Activated T-cell treated with anti-CD3 and anti-CD28 coated beads, Interleukin-2, amount 50 U/mL, for 48 hours (primary cell): ENCODE measurements at regions not wholly inside any gene's neighbourhood (a gene's known extent, or its start where the extent isn't known, plus 50 kb on each side); places are given as distances from the start of the nearest gene placed in this dataset.
"Not testable (repeated sequence)": the region's sequence is repeated elsewhere in the genome, so short reads cannot be mapped to it uniquely, and the experiment has no call there.

Experiments used
- DNase-seq, 2 experiments: peaks; one replicate each; pipeline ENCODE4 v3.0.0-alpha.2; 2020

DNA sequence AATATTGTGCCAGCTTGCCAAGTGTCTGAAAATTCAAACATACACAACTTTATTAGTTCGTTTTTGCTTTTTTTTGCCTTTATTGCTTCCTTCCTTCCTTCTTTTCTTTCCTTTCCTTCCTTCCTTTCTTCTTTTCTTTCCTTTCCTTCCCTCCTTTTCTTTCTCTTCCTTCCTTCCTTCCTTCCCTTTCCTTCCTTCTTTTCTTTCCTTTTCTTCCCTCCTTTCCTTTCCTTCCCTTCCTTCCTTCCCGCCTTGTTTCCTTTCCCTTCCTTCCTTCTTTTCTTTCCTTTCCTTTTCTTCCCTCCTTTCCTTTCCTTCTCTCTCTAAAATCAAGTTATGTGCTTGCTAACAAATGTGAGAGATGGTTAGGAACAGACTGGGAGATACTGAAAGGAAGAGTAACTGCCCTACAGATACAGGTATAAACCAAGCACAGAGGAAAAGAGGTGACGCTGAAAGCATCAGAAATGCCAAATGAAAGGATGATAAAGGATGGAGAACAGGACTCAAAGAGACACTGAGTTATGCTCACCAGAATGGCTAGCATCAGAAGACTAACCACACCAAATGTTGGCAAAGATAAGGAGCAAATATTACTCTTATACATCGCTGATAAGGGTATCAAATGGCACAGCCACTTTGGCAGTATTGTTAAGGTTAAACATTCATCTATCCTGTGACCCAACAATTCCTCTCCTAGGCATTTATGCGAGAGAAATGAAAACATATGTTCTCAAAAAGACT is 151.6 kb downstream of the MREG start:
- no peak for DNase-seq

DNA sequence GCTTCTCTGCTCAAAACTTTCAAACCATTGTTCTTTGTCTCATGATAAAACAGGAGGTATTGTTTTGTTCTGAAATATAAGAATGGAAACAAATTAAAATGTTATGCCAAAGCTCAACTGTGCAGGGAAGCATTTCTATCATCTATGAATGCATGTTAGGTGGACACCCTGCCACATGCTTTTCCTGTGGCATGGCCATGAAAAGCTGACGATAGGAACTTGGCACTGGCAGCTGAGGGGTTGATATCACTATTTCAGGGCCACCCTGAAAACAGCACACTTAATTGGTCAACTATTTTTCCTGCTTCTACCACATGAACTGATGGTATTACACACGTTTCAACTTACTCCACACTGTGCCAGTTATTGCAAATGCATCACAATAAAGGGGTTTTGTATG is 157.3 kb downstream of the MREG start:
- no peak for DNase-seq

DNA sequence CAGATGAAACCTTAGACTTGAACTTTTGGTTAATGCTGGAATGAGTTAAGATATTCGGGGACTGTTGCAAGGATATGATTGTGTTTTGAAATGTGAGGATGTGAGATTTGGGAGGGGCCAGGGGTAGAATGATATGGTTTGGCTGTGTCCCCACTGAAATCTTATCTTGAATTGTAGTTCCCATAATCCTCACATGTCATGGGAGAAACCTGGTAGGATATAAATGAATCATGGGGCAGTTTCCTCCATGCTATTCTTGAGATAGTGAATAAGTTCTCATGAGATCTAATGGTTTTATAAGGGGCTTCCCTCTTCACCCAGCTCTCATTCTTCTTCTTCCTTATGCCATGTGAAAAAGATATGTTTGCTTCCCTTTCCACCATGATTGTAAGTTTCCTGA is 158.0 kb downstream of the MREG start:
- not testable (repeated sequence) for DNase-seq

DNA sequence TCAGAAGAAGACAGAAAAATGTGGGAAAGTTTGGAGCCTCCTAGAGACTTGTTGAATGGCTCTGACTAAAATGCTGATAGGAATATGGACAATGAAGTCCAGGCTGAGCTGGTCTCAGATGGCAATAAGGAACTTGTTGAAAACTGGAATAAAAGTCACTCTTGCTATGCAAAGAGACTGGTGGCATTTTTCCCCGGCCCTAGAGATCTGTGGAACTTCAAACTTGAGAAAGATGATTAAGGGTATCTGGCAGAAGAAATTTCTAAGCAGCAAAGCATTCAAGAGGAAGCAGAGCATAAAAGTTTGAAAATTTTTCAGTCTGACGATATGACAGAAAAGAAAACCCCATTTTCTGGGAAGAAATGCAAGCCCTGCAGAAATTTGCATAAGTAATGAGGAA is 159.3 kb downstream of the MREG start:
- no peak for DNase-seq

DNA sequence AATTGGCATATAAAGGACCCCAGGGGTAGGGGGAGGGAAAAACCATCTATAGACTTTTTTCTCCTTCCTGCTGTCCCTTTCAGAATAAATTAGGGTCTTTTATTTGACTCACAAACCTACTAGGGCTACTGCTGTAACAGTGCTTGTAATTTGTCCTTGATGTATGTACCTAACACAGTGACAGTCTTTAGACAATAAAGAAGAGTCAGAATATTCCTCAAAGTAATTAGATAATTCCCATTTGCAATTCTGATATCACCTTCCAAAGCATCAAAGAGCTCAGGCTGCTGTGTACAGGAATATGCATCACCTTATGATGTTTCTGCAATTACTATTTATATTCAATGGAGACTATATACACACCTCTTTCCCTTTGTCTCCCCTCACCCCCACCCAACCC is 161.7 kb downstream of the MREG start:
- DNase-seq = no peak

DNA sequence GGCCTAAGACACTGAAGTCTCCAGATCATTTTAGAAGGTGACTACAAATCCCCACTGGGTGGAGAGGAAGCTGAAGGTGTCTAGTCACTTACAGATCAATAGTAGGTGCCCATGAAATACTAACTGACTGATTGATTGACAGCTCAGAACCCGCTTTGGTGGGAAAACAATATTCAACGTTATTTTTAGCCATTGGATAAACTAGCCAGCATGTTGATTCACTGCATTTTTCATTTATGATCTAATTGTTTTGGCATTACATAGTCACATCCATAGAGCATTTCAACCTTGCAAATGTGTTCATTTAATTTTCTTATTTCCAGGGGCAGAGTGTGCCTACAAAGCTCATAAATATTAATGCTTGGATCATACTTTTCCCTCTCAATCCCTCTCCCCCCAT is 162.3 kb downstream of the MREG start:
- no peak for DNase-seq

DNA sequence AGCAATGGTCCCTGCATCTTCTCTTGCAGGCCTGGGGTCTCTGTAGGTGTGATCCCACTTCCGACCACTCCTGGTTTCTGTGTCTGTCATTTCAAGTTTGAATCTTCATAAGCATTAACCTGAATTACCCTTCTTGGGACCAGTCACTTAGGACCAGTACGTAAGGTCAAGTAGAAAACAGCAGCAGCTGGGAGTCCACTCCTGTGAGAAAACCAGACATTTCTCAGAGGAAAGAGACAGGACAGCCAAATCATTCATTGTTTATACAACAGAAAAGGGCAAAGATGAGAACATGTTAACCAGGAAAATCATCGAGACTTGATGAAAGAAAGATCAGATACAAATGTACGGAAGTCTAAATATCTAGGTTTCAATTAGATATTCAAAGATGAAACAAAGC is 163.0 kb downstream of the MREG start:
- DNase-seq = no peak

DNA sequence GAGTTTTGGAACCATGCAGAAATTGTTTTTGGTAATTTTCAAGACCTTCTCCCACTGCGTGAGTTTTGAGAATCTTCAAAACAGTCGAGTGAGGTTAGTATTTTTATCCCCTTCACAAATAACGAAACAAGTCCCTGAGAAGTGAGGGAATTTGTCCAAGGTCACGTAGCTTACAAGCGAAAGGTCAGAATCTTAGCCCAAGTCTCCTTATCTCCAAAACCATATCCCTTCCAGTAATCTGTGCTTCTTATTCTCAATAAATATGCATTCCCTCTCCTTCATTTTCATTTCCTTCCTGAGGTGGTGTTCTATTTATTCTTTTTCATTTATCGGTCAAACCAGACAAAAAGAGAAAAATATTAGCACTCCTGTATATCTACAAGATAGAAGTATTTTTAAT is 163.6 kb downstream of the MREG start:
- DNase-seq = no peak

DNA sequence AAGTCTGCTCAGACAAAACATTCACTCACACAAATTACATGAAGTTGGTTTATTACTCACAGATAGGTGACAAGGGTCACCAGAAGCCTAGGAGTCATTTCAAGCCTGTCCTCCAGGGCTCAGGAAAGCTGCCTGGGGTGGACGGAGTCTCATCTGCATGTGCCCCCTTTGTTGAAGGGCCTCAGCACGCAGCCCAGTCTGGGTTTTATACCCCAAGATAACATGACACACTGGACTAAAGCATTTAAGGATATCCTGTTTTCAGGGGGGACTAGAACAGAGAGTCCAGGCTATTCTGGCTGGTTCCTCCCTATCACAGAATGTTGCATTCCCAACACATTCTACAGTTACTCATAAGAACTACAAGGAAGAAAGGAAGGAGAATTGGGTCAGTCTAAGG is 164.7 kb downstream of the MREG start:
- no peak for DNase-seq

DNA sequence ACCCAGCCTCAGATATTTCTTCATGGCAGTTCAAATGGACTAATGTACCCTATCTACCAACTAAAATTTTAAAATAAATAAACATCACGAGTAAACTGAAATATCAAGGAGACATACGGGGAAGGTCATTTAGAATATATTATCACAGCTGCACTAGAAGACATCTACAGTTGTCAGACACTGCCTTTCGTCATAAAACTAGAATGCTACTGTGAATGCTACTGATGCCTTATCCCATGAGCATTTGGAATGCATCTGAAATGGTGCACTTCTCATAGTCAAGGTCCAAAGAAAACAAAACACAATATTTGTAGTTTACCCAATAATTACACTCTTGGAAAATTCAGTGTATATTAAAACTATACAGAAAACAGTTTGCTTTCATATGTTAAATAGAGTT is 165.2 kb downstream of the MREG start:
- no peak for DNase-seq

DNA sequence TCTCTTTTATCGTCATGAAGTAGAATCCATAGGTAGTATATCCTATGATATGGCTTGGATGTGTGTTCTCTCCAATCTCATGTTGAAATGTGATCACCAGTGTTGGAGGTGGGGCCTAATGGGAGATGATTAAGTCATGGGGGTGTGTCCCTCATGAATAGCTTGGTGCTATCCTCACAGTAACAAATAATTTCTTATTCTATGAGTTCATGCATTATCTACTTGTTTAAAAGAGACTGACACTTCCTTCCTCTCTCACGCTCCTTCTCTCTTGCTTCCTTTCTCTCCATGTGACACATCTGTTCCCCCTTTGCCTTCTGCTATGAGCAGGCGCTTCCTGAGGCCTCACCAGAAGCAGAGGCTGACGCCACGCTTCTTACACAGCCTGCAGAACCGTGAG is 165.6 kb downstream of the MREG start:
- no peak for DNase-seq

DNA sequence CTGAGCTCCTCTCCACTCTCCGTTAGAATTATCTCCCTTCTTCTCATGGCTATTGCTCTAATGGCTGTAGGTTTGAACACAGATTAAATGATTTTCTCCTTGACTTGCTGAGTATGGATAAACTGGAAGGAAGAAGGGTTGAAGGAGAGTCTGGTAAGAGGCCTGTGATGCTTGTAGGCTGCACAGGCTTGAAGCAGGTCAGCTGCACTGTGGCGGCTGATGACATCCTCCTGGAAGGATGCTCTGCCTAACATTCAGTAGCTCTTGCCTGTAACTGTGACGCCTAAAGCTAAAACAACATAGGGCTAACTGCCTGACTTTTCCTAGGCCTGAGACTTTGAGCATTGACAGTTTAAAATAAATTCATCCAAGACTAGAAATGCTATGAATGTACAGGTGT is 166.3 kb downstream of the MREG start:
- no peak for DNase-seq

DNA sequence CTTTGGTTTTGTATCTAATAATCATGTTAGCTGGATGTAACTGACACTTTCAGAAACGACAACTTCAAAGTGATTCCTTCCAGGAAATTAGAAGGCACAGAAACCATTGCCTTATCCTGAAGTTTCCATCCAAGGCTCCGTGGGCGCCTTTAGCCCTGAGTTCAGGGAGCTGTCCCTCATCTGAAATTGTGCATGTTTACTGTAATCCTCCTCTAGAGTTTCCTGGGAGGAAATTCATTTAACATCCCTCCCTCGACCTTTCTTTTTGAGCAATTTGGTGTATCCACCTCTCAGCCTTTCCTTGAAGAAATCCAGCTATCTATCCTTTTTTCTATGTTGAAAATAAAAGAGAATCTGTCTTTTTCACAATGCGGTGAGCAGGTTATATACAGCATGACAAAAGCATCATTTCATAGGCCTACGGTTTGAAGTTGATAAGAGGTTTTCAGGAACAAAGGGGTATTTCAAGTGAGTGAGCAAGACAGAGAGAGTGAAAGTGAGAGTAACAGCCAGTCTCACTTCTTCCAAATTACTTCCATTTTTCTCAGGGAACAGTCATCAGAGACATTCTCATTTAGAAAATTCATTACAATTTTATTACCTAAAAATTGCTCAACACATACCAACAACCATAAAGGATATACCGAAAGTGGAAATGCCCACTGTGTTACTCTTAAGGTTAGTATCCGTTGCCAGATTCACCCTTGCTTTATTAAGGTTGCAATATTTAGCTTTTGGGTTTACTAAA is 167.3 kb downstream of the MREG start:
- no peak for DNase-seq

DNA sequence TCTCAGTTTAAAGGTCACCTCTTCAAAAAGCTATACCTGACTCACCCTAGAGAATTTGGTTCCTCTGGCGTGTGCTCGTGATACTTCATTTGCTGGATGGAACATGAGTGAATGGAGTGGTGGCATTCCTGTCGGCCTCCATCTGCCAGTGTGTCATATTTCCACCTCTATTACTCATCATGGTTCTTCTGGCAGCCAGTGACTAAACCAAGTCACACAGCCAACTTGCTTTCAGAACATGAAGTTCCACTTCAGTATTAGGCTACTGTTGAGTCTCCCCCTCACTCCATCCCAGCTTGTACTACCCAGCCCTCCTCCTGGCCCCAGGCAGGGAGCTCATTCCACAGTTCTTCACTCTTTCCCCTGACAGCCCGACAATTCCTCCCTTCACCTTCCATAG is 169.8 kb downstream of the MREG start:
- DNase-seq = no peak

DNA sequence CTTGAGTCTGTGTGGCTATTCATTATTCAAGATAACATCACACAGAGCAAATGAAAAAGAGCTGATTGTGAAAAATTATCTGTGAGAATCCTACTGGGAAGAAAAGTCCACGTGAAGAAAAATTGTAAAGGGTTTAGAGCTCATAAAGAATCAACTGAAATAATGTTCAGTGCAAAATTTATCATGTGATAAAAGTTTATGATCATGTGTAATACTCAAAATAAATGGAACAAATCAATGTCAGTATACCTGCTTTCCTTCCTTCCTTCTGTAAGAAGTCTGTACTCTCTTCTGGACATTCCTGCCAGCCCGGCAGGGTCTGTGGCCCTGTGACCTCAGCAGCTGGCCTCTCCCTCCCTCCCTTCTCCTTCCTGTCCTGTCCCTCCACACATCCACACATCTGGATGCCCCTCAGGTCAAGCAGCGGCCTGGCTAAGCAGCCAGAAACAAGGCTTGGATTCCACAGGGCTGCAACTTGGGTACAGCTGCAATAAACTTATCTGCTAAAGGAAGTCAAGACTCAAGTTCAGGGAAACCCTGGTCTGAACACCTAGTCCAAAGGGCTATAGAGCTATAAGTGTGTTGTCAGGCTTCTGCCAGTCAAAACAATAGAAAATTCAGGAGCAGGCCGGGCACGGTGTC is 172.1 kb downstream of the MREG start:
- DNase-seq = no peak

DNA sequence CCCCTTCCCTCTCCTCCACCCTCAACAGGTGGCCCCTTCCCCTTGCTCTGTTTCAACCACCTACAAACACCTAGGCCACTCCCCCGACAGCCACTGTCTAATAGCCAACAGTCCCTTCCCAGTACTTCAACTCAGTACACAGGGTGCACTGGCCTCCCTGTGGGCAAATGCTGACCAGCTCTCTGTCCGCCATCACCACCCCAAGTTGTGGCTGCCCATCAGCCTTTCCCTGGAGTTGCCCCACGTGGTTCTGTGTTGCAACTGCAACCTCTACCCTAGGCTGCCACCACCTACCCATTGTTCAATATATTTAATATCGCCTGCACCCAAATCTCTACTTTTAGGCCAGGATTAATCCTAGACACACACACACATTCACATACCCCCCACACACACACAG is 173.5 kb downstream of the MREG start:
- no peak for DNase-seq

DNA sequence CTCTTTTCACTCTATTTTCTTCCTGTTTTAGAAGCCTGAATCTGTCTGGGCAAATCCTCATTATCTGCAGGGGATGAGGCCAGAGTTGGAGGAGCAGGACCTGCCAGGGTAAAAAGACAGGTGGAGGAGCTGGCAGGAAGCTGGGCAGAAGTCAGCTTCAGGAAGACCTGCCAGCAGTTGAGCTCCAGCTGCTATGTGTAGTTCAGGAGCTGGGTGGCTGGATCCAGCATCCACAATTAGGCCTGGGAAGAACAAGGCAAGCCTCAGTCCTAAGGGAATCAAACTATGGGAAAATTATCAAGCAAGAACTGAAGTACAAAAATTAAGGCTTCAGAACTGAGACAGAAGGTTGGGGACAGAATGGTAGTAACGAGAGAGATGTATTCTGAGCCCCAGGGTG is 174.0 kb downstream of the MREG start:
- DNase-seq = no peak

DNA sequence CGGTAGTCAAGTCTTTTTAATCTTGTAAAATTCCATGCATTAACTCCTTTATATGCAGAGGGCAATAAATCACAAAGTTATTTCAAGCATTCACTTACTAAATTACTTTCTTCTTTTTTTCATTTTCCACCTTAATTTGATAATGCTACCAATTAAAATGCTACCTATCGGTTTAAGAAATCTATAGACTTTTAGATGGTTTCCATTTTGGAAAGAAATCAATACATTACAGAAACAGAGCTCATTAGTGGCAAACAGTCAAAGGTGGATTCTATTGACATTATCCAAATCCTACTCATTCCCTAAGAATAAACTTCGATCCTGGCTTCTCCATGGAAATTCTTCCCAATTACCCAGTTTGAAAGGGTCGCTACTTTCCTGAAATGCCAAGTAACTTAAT is 176.5 kb downstream of the MREG start:
- no peak for DNase-seq

DNA sequence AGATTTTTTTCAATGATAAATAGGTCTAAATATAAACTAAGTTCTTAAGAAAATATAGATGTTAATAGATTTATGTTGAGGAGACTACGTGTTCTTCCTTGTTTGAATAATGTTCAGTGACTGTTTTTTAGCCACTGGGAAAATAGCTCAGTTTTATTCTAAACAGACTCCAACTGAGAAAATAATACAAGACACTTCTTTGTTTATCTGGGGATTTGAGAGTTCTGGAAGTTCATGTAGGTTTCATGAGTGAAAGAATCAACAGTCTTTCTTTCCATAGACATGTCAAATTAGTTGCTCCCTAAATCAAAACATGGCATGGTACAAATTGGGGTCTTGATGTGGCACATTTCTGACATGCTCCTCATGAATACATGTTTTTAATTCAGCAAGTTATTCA is 177.7 kb downstream of the MREG start:
- no peak for DNase-seq

DNA sequence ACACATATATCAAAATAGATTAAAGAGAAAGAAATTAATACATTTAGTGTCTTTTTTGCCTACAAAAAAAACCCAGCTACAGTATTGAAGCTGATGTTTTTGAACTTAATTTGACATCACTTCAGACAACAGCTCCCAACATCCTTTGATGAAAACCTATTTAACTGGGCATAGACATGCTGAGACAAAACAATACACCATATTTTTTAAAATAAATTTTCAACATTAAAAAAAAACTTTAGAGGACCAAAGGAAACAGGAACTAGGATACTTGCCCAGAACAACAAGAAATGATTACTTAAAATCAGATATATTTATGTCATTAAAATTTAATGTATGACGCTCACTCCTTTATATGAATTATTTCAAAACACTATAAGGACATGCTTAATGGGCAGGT is 178.1 kb downstream of the MREG start:
- no peak for DNase-seq

DNA sequence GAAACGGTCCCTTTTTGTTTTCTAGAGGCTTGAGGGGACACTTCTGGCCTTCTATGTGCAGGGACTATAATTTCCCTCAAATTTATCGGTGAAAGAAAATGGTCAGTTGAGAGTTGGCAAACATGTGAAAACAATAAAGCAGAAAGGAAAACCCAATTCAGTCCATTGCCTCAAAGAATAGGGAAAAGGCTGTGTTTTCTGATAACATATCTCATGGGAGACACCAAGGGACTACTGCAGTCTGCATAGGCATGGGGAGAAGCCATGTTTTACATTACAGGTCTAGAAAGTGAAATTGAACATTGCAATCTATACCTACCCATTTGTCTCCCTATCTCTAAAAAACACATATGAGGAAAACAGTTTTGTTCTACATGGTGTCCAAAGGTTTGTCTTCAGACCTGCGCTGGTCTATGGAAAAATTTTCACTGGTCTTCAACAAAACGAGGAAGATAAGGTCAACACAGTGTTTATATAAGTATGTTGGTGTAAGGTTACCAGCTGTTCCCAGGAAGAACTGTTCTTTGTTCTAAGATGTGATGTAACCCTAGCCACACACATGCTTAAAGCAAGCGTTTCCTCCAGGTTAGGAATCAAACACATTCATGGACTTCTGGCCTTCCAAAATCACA is 179.7 kb downstream of the MREG start:
- no peak for DNase-seq

DNA sequence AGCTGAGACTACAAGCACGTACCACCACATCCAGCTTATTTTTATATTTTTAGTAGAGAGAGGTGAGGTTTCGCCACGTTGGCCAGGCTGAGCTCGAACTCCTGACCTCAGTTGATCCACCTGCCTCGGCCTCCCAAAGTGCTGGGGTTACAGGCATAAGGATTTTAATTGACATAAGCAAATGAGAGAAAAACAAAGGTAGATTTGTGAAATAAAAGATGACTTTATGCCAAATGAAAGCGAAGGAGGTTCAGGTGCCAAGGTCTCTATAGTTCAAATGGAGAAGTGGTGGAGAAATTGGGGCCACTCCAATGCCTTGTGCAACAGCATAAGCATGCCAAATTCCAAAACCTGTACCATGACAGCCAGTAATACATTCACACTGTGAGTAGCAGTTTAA is 180.6 kb downstream of the MREG start:
- DNase-seq = no peak

DNA sequence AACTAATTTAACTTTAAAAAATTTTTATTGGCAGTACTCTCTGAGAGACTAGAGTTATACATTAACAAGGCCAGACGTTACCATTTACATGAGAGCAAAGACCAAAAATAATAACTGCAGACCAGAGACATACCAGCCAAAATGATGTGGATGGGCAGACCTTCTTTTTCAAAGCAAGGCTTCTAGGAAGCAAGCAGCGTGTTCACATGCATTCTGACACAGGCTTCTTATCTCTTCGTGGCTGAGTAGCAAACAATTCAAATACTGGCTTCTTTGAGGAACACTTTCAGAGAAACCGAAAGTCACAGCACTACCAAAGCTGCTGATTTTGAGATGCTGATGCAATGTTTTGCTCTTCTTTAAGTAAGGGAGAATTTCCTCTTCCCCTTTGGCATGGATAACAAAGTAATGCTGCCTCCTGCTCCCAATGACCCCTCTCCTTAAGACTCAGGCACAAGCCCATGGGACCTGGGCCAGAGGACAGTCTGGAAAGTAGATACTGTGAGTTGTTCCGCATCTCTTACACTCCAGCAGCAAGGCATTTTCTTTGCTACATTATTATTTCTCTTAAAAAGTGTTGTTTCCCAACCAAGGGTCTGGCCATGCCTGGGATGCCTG is 181.9 kb downstream of the MREG start:
- no peak for DNase-seq
